ENCODE measurements at regions not wholly inside any gene's neighbourhood (a gene's known extent, or its start where the extent isn't known, plus 50 kb on each side); places are given as distances from the start of the nearest gene placed in this dataset.

DNA sequence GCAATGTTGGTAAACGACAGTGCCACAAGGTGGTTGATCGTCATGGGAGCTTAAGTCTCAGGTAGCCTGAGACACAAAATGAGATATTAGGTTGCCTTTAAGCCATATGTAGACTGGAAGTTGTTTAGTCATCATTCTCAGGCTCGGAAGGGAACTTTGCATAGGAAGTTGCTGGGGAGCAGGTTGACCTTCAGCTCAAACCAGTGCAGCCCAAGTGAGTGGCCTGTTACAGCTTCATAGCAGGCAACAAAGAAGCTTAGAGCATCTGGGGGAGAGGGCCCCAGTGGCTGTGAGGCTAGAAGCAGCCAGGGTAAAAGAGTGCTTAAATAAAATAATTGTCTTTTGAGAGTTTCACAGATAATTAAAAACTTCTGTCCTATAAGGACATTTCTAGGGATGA lies 404.0 kb downstream of the GUCY1A2 start:
- no peak for DNase-seq

DNA sequence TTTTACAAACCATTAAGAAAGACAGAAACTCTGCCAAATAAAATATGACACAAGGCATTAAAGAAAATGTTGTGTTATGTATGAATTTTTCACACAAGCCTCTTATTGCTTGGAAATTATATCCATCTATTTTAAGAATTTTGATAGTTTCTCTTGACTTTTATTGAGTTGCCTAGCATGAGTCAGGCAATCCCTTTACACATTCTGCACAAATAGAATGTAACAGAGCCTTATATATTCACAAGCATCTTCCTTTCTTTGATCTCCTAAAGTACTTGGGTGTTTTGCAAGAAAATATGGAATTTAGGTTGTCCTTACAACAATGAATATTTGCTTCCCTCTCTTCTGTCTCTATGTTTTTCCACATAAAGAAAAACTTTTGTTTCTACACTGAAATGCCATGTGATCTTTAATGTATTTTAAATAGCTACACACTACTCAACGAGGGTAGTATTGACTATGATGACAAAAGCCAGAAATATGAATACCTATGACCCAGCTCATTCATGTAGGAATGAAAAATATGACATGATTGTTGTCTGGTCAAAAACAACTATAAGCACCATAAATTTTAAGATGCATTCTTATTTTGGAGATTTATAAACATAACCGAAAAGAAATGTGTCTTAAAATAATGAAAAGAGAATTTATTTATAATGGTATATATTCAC lies 398.8 kb downstream of the GUCY1A2 start:
- DNase-seq: no peak

DNA sequence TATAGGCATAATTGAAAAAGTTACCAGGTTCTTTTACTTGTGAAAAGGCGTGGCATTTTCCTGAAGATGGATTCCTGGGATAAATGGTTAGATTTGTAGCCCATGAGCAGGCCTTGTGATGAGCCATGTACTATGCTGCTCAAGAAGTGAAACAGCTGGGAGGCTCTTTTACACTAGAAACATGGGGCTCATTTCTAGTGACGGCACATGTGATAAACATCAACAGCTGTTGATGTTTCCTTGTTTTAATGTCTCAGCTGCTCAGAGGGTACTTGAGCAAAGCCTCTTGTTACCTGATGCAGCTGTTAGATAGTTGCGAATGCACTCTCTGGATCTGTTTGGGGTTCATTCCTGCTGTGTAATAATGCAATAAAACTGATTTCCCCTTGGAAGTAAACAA lies 396.8 kb downstream of the GUCY1A2 start:
- no peak for DNase-seq
